SKM-1 (cell line): ENCODE measurements at regions not wholly inside any gene's neighbourhood (a gene's known extent, or its start where the extent isn't known, plus 50 kb on each side); places are given as distances from the start of the nearest gene placed in this dataset.
"Not testable (repeated sequence)": the region's sequence is repeated elsewhere in the genome, so short reads cannot be mapped to it uniquely, and the experiment has no call there.

Experiments used
- DNase-seq: peaks from one replicate; lab custom pipeline; 2025; ENCODE audit not compliant: unreplicated experiment; lab: John Stamatoyannopoulos, UW

DNA sequence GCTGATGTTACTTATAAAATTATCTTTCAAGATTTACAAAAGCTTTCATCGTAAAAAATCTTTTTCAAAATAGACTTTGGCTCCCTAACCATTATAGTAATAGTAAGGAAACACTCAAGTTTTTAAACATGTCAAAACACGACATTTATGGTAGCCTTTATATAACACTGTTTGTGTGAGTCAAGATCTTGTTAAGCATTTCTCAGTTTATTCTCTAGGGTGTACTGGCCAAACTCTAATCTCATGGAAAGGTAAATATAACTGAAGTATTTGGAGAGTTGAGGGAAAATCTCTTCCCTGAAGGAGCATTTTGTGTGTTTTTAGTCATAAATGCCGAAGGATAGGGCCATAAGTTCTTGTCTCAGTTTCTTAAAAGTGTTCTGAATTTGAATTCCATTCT, 790.9 kb upstream of the NCAM2 start:
- no peak for DNase-seq

DNA sequence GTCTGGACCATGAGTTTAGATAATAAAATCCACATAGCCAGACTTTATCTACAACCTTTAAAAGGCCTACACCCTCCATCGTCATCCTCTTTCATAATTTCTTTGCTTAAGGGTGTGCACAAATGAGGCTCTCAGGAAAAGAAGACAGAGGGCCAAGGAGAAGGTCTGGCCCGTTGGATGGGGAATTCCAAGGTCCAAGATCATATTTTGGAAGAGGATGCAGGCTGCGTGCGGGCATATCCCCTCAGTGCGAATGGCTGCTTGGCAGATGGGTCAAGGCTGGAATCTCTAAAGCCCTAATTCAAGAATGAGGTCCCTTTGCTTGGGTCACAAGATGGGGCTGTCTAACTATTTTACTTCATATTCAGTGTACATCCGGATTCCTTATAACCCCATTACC, 782.2 kb upstream of the NCAM2 start:
- no peak for DNase-seq

DNA sequence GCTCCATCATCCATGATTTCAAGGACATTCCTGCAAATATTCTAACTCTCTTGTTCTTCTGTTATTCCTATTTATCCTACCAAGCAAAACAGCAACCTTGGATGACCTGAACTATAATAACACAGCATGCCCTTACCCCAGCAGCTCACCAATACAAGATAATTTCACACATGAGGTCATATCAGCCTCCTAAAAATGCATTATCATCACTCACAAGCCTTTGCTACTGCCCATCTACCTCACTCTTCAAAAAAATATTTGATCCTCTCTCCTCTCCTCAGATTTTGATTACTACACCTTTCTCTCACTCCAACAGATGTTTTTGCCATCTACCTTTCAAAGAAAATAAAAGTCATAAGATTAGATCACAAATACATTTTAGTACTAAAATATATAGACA, 777.6 kb upstream of the NCAM2 start:
- DNase-seq = no peak

DNA sequence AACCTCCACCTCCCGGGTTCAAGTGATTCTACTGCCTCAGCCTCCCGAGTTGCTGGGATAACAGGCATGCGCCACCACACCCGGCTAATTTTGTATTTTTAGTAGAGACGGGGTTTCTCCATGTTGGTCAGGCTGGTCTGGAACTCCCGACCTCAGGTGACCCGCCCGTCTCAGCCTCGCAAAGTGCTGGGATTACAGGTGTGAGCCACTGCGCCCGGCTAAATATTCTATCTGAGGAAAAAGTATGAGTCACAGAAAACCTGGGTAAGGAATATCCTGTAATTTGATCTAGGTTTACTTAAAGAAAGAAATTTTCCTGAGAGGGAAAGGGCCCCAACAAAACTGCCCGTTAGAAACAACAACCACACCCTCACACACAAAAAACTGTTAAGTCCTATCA, 776.2 kb upstream of the NCAM2 start:
- DNase-seq = not testable (repeated sequence)

DNA sequence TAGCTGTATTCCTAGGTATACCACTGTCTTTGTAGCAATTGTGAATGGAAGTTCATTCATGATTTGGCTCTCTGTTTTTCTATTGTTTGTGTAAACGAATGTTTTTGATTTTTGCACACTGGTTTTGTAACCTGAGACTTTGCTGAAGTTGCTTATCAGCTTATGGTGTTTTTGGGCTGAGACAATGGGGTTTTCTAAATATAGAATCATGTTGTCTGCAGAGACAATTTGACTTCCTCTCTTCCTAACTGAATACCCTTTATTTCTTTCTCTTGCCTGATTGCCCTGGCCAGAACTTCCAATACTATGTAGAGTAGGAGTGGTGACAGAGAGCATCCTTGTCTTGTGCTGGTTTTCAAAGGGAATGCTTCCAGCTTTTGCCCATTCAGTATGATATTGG, 761.6 kb upstream of the NCAM2 start:
- DNase-seq = not testable (repeated sequence)

DNA sequence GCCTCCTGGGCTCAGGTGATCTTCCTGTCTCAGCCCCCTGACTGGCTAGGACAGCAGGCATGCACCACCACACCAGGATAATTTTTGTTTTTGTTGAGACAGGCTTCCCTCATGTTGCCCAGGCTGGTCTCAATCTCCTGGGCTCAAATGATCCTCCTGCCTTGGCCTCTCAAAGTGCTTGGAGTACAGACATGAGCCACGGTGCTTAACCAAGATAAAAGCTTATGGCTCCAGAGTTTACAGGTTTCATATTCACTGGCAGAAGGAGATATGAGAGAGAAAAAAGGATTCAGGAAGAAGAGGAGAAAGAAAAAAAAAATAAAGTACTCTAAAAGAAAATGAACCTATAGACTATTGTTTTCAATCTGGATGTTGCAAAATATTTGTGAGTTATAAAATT, 748.8 kb upstream of the NCAM2 start:
- DNase-seq = no peak

DNA sequence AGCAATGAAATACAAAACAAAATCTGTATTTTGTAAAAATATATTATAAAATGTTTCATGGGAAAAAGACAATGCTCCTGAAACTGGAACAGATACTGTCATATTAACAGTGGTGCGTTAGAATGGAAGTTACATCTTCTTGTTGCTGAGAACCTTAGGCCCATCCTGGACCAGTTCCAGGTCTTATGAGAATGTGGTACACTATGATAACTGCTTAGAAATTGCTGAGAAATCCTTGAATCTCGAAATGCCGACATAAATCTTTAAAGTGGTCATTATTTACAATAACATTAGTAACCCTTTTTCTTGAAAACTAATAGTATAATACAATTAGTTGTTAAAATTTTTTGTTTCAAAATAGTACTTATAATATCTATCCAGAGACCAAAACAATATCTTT, 747.9 kb upstream of the NCAM2 start:
- DNase-seq = no peak

DNA sequence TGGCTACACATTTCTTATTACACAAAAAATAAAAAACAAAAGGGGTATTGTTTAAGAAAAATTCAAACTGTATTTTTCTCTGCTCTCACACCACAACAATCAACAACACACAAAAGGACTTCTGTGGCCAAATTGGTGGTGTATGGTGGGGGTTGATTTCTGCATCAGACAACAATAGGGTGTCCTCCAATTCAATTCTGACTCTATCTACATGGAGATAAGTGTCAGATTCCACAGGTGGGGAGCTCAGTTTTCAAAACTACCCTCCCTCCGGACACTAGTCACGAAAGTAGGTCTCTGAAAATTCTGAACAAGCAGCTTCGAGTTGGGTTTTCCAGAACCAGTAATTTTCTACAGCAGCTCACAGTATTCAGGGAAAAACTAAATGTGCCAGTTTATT, 744.9 kb upstream of the NCAM2 start:
- DNase-seq = no peak

DNA sequence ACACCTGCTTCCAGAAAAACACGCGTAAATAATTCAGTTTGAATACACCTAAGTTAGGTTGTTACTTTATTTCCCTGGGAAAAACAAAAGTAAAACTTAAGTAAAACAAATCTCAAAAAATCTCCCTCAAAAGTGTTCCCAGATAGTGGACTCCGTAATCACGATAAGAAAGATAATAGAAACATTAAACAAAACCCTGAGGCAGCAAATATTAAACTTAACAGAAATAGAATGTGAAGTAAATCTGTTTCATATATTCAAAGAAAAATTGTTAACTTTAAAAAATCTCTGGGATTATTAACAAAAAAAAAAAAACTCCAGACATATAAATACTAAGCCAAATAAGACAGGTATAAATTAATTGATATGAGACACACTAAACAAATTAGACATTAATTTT, 743.2 kb upstream of the NCAM2 start:
- DNase-seq = no peak

DNA sequence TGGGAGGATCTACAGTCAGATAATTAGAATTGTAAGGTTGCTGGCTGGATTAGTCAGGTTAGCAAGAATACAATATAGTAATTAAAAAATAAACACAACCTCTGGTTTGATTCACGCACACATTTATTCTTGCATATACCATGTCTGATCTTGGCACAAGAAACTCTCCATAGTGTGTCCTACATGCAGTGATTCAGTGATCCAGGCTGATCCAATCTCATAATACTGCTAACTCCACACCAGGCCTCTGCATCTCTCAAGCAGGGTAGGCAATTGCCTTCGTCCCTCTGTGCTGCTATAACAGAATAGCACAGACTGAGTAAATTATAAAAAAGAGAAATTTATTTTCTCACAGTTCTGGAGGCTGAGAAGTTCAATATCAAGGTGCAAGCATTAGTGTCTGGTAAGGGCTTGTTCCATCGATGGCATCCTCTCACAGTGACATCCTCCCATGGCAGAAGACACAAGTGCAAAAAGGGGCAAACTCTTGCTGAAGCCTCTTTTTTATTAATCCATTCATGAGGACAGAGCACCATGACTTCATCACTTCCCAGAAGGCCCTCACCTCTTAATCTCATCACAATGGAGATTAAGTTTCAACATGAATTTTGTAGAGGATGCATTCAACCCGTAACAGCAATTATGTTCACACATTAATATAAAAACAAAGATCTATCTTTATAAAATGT, 741.0 kb upstream of the NCAM2 start:
- no peak for DNase-seq

DNA sequence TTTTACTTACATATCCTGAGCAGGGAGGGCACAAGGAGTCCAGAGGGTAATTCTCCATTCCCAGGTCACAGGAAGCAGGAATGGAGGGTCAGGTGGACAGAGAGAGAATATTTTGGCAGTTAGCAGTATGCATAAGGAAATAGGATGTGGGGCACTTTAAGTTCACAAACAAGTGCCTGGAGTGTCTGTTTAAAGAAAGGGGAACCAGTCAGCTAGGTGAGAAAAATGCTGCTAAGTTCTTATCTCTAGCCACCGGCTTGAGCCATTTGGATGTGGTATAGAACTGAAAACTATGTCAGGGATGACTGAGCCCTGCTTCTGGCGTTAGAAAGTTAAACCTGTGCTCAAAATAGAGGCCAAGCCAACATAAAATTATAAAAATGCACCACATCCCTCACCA, 739.7 kb upstream of the NCAM2 start:
- DNase-seq = peak; percentile 4

DNA sequence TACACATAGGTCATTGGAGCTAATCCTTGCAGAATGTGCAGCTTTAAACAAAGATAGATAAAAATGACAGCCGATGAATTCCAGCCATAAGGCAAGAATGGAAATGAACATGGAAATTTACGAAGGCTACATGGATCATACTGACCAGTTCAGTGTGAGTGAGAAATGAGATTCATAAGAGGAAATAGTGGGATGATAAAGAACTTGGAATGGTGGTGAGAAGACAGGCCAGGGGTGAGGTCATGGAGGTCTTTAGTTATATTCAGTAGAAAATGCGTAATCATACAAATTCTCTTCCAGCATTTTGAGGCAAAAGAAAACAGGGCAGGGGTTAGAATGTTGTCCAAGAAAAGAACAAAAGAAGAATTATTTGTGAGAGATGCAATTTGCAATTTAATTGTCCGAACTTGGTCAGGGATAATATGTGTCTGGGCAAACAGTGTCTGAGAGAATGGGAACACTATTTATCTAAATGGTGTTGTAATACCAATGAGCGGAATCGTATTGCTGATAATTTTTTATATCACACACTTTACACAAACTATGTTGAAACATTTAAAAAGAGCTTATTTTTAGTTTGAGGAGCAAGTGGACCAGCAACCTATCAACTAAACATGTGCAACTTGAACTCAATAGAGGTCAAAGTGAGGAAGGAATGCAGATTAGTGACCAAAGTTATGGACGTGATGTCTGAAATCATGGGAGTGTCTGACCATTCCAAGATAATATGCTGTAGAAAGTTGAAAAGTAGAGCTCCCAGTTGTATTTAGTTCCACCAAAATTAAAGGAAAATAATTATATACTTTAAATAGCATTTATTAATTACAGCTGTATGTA, 739.0 kb upstream of the NCAM2 start:
- DNase-seq = no peak

DNA sequence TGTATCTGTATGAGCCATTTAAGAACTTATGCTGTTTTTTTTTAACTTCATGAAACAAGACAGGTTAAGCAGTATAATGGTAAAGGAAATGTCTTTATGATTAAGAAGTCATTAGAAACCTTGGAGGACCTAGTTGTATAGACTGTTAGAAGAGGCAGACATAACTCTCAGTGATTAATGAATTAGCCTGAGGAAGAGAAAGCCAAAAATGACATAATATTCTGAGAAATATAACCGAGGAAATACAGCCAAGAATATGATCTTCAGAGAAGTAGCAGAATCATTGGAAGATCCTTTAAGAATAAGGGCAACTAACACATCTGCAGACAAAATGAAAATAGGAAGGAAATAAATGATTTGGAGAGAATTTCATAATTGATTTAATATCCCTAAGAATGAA, 738.1 kb upstream of the NCAM2 start:
- no peak for DNase-seq

DNA sequence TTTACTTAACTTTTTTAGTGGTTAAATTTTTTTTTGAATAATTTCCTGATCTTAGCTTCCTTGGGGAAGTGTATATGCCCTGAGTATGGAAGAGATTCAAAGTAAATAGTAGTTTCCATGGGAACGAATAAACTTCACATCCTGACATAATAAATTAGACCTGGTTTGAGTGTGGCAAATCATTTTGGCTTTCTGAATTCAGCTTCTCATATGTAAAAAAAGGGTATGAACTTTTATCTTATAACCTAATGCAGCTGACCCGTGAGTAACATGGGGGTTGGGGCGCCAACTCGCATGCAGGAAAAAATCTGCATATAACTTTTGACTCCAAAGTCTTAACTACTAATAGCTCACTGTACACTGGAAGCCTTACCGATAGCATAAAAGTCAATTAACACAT, 736.8 kb upstream of the NCAM2 start:
- no peak for DNase-seq

DNA sequence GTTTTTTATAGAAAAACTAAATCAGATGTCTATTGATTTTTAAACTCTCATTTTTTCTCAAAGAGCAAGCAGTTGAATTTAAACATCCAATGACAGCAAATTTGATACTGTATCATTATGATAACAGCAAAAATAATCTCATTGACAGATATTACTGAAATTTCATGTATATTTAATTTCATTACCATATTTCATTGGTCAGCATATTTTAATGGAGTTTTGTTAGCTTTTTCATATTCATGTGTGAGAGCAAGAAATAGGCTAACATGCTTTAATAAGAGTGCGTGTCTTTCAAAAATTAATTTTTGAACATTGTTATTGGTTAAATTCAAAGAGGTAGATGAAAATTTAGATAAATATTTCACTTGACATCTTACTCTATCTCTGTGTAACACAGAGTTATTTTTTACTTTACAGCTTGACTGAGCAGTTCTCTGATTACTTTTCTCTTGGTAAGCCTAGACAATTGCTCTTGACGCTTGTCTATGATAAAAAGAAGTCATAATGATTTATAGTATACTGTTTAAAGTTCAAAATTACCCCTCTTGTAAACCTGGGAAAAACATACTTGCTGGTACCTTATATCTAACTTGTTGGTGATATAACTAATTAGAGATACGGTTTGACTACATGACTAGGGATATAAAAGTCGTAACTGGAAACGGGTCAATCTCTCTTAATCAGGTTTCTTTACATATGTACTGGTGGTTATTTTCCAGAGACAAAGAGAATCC, 732.3 kb upstream of the NCAM2 start:
- no peak for DNase-seq

DNA sequence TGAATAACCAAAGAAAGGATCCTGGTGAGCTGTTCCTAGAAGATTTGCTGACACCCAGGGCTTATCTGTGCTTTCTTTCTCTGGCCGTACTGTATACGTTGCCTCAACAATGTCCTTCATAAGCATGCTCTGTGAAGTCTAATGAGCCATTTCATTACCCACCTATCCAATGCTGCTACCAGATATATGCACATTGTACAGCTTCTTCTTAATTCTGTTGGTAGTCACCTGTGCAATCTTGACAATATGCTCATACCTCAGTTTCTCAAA, 731.8 kb upstream of the NCAM2 start:
- no peak for DNase-seq

DNA sequence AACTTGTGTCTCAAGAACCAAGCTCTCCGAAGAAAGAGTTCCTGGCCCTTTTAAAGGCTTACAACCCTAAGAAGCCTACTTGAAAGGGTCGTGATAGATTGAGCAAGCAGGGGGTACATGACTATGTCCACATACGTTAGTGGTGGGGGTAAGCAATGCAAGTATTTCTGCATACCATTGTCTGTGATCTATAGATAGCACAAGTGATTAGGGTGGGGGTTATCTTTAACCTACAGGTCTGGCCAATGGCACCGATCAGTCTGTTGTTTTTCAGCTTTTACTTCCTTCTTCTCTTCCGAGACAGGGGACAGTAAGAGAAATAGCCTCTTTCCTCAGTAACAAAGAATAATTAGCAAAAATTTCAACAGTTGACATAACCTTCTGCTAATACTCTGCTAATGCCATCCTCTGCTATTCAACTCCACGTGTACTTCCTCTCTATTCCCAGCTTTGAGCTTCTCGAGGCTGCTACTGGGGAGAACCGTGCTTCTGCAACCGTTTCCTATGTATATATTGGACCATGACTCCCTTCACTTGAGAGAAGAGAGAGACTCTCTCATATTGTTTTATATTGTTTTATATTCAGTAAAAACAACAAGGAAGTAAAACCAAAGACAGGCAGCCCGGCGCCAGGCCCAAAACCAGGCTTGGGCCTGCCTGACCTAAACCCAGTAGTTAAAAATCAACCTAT, 727.7 kb upstream of the NCAM2 start:
- no peak for DNase-seq

DNA sequence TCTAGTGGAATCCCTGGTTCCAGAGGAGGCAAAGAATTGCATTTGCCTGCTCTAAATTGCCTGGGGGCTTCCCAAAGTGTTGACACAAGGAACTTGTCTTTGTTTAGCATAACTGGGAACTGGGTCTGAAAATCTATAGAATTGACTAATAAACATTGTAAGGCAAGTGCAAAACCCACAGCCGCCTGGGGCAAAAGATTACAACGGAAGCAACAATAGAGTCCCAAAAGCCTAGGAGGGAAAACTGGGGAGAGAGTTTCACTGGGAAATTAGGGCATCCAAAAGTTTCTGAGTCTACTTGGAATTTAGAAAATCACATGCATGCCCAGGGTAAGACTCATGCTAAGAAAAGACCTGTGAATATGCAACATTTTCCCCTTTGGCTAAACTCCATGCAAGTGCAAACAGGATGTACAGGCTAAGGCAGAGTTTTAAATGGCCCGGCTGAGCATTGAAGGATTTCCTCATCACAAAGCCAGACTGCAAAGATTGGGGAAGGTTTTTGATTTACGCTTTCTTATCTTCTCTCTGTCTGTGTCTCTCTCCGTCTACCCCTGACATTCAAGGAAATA, 725.3 kb upstream of the NCAM2 start:
- DNase-seq = no peak

DNA sequence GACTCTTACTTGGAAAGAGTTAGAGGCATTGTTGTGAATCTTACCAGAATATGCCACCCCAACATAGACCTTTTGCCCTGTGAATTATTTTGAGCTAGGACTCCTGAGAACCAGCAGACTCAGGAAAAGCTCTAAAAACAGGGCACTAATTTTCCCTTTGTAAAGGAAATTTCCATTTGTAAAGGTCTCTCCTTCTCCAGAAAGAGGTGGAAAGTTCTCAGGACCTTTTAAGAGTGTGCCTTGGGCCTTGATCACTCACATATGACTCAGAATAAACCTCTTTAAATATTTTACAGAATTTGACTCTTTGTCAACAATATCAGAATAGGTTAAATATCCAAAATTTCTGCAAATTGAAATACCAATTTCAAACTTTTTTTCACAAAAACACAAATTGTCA, 721.8 kb upstream of the NCAM2 start:
- no peak for DNase-seq

DNA sequence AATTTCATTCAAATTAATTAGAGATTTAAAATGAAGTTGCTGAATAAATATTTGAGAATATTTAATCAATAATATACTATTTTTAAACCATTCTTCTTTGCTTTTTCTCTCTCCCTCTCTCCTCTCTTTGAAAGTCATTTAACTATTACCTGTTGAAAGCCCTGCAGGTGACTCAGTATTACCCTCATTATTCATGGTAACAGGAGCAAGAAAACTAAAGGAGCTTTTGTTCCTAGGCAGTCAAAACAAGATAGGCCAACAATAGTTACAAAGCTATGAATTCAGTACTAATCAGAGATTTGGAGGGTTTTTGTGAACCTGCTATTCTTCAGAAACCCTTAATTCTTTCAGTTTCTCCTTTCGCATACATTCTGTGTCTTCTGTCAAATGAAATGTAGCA, 721.3 kb upstream of the NCAM2 start:
- DNase-seq = no peak

DNA sequence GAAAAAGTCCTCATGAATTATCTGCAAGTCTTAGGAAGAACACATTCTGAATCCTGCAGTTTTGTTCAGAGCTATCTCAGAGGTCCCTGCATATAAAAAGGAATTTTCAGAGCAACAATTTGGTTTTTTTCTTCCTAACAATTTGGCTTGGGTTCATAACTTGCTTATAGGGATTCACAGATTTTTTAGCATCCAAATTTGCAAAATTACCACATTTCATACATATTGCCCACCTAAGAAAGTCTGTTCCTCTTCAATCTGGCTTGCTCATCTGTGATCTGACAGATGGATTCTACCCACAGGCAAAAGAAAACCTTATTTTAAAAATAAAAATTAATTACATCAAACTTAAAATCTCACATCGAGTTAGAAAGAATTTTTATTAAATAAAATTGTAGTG, 714.4 kb upstream of the NCAM2 start:
- no peak for DNase-seq
